ENCODE measurements at regions not wholly inside any gene's neighbourhood (a gene's known extent, or its start where the extent isn't known, plus 50 kb on each side); places are given as distances from the start of the nearest gene placed in this dataset.

DNA sequence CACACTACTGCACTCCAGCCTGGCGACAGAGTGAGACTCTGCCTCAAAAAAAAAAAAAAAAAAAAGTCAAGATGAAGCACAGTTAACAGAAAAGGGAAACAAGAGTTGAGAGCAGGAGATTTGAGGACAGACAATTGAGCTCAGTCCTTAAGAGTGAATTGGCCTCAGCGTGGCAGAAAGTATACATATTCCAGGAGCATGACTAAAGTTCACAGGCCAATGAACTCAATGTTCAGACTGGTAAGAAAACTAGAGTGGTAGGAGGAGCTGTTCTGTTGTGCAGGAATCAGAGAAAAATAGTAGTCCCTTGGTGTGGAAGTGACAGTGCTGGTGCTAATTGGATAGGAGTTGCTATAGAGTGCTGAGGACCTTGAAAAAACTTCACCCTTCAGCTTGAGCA is 60.0 kb downstream of the NRN1 start:
- no peak for ATAC-seq (ENCODE audit: low FRiP score)
- TF ChIP-seq, protein P1, sequence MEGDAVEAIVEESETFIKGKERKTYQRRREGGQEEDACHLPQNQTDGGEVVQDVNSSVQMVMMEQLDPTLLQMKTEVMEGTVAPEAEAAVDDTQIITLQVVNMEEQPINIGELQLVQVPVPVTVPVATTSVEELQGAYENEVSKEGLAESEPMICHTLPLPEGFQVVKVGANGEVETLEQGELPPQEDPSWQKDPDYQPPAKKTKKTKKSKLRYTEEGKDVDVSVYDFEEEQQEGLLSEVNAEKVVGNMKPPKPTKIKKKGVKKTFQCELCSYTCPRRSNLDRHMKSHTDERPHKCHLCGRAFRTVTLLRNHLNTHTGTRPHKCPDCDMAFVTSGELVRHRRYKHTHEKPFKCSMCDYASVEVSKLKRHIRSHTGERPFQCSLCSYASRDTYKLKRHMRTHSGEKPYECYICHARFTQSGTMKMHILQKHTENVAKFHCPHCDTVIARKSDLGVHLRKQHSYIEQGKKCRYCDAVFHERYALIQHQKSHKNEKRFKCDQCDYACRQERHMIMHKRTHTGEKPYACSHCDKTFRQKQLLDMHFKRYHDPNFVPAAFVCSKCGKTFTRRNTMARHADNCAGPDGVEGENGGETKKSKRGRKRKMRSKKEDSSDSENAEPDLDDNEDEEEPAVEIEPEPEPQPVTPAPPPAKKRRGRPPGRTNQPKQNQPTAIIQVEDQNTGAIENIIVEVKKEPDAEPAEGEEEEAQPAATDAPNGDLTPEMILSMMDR (IDR thresholded peaks at IDR 0.05), result no peak
- no peak for DNase-seq (ENCODE audit: low spot score)

DNA sequence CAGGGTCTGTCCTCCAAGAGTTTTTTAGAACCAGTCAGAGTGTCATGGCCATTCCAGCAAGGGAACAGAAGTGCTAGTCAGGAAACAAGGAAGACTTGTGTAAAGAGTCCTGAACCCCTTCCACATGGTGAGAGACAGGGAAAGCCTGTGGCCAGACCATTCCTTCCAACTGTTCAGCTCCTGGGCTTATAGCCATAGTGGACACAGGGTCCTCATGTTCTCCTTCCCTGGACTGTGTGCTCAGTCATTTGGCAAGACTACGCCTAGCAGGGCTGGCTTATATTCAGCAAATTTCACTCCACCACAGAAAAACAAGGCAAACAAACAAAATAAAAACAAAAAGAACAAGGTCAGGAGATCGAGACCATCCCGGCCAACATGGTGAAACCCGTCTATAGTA is 60.5 kb downstream of the NRN1 start:
- ATAC-seq (ENCODE audit: low FRiP score) (no peak), DNase-seq (ENCODE audit: low spot score) (no peak)
- TF ChIP-seq, protein P1 (IDR thresholded peaks at IDR 0.05), result no peak

DNA sequence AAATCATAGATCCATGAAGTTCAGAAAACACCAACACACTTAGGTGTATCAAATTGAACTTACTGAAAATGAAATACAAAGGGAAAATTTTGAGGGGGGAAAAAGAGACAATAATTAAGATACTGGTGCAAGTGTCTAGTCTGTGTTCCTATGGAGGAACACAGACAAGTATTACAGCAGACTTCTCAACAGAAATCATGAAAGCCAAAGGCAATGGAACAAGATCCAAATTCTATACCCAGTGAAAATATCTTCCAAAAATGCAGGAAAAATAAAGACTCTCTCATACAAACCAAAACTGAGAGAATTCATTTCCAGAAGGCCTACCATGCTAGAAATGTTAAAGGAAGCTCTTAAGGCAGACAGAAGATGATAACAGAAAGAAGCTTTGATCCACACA is 63.1 kb downstream of the NRN1 start:
- DNase-seq (ENCODE audit: low spot score) (no peak), ATAC-seq (ENCODE audit: low FRiP score) (no peak)
- TF ChIP-seq, protein P1 (IDR thresholded peaks at IDR 0.05), result no peak

DNA sequence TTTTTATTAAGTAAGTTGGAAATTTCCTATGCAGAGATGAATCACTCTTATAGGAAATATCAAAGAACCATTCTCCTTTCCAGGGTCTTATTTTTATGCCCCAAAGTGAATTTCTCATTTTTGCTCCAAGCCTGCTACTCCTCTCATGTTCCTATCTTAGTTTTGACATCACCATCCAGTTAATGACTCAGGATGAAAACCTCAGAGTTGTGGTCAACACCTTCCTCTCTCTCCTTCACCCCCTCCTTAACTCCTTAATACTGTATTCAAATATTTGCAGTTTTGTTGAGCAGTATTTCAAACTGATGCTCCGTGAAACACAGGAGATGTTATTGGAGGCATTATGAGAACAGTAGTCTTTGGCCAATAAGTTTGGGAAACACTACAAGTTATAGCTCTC is 64.1 kb downstream of the NRN1 start:
- DNase-seq (ENCODE audit: low spot score) (no peak), ATAC-seq (ENCODE audit: low FRiP score) (no peak)
- TF ChIP-seq, protein P1 (IDR thresholded peaks at IDR 0.05), result no peak

DNA sequence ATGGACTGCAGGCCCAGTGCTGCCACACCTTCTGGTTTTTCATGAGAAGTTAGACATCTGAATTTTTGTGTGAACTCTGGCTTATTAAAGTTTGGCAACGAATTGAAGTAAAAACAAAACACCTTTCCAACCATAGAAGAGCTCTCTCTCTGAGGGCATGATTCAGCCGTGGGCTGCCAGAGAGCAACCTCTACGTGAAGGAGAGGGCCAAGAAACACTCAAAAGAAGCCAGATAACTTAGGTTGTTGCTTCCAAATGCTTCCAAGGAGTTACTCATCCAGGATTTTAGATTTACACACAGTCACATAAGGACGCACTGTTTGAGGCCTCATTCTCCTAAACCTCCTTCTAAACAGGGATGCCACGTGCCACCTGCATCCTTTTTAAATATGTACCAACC is 65.5 kb downstream of the NRN1 start:
- TF ChIP-seq, protein P1 (IDR thresholded peaks at IDR 0.05), result no peak
- ATAC-seq (ENCODE audit: low FRiP score) (peak; percentile 95), DNase-seq (ENCODE audit: low spot score) (no peak)

DNA sequence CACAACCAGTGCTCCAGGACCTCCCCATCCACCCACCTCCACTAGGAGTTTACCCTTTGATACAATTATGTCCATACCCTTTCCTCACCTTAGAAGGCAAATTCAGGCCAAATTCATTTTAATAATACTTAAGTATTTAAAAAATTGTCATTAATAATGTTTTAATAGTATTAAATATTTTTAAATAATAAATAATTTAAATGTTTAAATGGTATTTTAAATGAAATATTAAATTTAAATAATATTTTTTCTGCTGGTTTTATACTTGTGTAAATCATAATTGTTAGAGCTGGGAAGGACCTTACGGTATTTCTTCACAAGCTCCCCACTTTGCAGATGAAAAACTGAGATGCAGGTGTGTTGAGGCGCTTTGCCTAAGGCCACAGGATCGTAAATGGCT is 67.8 kb downstream of the NRN1 start:
- no peak for DNase-seq (ENCODE audit: low spot score)
- no peak for ATAC-seq (ENCODE audit: low FRiP score)
- TF ChIP-seq, protein P1 (IDR thresholded peaks at IDR 0.05), result no peak

DNA sequence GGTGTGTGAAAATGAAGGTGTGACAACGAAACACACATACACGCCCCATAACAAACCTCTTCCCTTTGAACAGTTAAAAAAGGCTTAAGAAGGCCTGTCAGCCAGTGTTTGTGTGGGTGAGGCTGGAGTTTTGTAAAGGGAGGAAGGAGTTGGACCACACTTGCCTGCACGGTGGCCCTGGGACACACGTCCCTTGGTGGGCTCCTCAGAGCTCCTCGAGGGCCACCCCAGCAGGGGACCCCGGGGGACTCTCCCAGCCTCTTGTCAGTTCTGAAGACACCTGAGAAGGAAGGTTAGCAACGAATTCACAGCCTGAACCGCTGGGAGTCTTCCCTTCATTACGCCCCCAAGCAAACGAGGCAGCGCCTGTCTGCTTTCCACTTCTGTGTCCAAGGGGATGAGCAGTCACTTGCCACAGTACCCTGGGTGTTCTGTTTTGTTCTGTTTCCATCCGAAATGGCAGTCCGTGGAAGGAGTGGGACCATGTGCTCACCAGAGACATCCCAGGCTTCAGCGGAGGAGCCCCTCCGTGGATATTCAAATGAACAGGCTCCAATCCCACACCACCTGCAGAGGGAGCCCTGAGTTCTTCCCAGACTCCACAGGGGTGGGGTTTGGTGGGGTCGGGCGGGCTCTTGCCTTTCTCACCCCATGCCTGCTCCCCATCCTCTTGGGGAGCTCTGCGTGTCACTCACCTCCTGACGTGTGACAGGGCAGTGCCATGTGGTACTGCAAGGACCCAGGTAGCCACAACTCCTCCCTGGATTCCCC is 68.6 kb downstream of the NRN1 start:
- DNase-seq (ENCODE audit: low spot score), result no peak
- ATAC-seq (ENCODE audit: low FRiP score), result no peak
- TF ChIP-seq, protein P1 (IDR thresholded peaks at IDR 0.05), result no peak

Measured in omental fat pad (tissue), 3 donors.